GM13977 (cell line): ENCODE measurements at regions not wholly inside any gene's neighbourhood (a gene's known extent, or its start where the extent isn't known, plus 50 kb on each side); places are given as distances from the start of the nearest gene placed in this dataset.

ENCODE experiments used
- DNase-seq: peaks from one replicate; pipeline ENCODE4 v3.0.0; 2012; ENCODE audit warnings: low spot score
- in situ Hi-C: fragments of 300-500 bp; cut with MboI; formaldehyde crosslinking; loops from one replicate; pipeline ENCODE4 v1.12.0; 2022; ENCODE audit warnings: low sequenced_read_pairs, low pct_unique_long_range_greater_than_20kb, mixed read lengths, inconsistent platforms; ENCODE audit not compliant: unreplicated experiment
- TF ChIP-seq, protein P1 (sequence below): IDR thresholded peaks from 2 replicates; pipeline ENCODE4 v1.5.1; 2012; ENCODE audit warnings: mild to moderate bottlenecking, control low read depth; ENCODE audit not compliant: insufficient read depth; ENCODE audit errors: extremely low read depth, missing control alignments

DNA sequence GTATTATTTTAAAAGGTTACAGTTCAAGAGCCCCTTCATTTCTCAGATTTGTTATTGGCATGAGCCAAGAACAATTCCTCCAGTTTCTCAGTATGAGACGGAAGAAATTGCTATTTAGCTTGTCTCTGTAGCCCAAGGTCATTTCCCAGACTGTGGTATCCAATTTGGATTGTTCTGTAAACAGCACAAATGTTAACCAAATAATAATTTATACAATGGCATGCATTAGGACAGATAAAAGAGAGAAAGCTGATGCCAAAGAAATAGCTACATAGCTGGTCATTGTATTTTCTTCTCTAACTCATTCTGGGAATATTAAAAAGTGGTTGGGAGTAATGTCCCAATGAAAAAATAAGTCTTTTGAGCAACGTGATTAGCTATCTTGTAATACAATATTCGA, 134.6 kb upstream of the NPY2R start:
- no peak for DNase-seq
- TF ChIP-seq, protein P1, sequence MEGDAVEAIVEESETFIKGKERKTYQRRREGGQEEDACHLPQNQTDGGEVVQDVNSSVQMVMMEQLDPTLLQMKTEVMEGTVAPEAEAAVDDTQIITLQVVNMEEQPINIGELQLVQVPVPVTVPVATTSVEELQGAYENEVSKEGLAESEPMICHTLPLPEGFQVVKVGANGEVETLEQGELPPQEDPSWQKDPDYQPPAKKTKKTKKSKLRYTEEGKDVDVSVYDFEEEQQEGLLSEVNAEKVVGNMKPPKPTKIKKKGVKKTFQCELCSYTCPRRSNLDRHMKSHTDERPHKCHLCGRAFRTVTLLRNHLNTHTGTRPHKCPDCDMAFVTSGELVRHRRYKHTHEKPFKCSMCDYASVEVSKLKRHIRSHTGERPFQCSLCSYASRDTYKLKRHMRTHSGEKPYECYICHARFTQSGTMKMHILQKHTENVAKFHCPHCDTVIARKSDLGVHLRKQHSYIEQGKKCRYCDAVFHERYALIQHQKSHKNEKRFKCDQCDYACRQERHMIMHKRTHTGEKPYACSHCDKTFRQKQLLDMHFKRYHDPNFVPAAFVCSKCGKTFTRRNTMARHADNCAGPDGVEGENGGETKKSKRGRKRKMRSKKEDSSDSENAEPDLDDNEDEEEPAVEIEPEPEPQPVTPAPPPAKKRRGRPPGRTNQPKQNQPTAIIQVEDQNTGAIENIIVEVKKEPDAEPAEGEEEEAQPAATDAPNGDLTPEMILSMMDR = no peak
- in situ Hi-C loops = no loop called here

DNA sequence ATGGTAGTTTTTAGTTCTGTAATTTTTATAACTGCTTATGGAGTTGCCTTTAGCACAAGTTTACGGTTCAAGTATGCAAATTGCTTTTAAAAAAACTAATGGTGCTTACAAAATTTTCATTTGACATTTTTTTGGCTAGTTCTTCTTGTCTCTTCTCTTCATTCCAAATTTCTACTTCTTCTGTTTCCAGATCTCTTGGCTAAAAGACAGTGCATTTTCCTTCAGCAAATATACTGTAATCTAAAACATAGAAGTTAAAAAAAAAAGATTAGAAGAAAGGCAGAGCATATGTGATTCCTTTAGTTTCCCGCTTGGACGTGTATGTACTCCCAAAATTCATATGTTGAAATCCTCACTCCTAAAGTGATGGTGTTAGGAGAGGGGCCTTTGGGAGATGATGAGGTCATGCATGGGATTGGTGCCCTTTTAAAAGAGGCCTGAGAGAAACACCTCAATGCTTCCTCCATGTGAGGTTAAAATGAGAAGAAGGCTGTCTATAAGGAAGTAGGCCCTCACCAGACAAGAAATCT, 132.1 kb upstream of the NPY2R start:
- TF ChIP-seq, protein P1 = no peak
- in situ Hi-C loops = no loop called here
- no peak for DNase-seq

DNA sequence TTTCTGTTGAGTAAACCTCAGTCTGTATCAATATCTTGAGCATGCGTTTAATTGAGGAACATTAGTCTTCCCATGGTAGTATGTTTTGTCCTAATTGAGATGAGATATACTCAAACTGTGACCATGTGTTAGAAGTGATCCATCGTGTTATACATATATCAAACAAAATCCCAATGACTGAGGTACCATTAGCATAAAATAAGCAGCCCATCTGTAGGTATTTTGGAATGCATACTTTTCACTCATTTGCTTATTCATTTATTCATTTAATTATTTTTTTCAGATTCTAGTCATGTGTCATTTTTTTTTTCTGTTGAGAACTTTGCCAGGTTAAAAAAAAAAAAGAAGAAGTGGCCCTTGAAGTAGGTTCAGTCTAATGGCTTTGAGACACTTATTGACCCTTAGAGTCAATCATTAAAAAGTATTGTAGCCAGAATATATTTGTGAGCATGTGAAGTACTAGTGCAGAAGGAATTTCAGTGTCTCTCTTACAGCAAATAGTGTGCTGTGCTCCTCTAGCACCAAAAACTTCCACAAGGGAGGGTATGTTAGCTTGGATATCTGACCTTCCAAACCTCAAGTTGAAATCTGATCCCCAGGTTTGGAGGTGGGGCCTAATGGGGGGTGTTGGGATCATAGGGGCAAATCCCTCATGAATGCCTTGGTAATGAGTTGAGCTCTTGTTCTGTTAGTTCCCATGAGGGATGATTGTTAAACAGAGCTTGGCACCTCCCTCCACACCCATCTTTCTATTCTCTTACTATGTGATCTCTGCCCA, 130.8 kb upstream of the NPY2R start:
- no peak for DNase-seq
- TF ChIP-seq, protein P1 = no peak
- in situ Hi-C loops = no loop called here

DNA sequence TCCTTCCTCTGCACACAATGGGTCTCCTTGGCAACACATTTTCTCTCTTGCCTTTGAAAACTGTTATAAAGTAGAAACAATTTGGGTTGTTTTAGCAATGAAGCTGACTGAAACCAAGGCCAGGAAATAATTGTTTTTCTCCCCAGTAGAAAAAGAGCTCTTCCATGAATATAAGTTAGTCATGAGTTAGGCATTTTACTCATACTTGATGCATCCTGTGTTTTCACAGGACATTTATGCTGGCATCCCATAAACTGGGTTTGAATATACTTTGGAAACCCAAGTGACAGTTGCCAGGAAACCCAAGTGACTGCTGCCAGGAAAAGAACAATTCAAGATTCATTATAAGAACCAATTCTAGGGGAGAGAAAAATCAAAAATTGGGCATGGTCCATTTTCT, 128.6 kb upstream of the NPY2R start:
- no peak for DNase-seq
- TF ChIP-seq, protein P1 = no peak
- in situ Hi-C loops = no loop called here

DNA sequence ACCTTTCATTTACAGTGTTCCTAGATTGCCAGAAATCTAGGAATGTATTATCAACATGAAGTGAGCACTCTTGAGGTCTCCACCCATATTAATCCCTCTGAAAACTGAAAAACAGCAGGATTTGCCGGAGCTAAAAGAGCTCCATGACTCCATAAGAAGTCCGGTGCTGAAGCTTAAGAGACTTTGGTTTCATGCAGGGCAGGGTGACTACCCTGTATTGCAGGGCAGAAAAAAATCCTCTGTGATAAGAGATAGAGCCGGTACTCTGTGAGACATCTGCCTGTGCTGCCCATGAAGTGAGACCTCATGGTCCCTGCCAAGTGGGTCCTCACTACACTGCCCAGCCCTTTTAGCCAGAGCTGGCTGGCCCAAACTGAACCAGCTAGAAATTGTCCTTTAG, 127.2 kb upstream of the NPY2R start:
- in situ Hi-C loops = no loop called here

DNA sequence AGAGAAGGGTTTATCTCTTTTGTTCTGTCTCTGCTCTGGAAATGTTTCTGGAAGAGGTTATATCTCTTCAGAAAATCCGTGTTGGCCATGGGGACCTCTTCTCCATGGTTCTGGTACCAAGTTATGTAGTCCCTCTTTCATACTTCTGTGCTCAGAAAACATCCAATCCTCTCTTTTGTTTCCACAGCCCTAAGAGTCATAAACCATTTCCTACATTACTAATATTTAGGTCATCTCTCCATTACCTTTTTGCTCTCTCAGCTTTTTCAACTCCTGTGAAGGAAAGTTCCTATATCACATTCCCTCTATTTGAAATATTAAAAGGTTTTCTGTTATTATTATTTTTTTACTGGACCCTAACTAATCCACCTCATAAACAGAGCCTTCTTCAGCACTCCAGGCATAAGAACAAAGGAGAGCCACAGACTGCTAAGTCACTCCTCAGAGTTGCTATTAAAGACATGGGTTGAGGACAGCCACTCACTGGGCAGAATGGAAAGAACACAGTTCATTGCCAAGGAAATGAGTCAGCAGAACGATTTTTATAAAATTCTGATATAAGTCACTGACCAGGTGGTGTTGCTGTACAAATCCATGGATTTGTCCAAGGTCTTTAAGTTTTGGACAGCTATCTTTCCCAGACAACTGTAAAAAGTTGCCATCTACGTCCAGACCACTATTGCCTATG, 122.4 kb upstream of the NPY2R start:
- no peak for DNase-seq
- in situ Hi-C loops = no loop called here
- TF ChIP-seq, protein P1 = no peak

More for the DNA sequence above, 127.2 kb upstream of the NPY2R start:
- TF ChIP-seq, protein P1 = no peak
- no peak for DNase-seq
